ENCODE measurements at regions not wholly inside any gene's neighbourhood (a gene's known extent, or its start where the extent isn't known, plus 50 kb on each side); places are given as distances from the start of the nearest gene placed in this dataset.

GRCh38 chr16:86951041-86951822 is 366.0 kb downstream of the C16orf95 start:
- H3K27ac Mint-ChIP-seq (ENCODE audit: unreplicated experiment): no peak overlapping the region
- Histone ChIP-seq H3K27ac (ENCODE audit: low read depth, low read length) (peak overlapping the region; percentile 99), H2AFZ (ENCODE audit: low read depth, low read length) (no peak overlapping the region), H3K4me2 (ENCODE audit: low read length) (peak overlapping the region; percentile 79), H3K9ac (ENCODE audit: low read length) (peak overlapping the region; percentile 75), H4K20me1 (ENCODE audit: insufficient read depth, low read length) (no peaks in the 10 kb centered on the region), H3K79me2 (ENCODE audit: insufficient read depth, low read length) (peaks cover 12% of the 10 kb centered on the region), H3K9me3 (ENCODE audit: insufficient read depth, low read depth, low read length) (peaks cover 5% of the 10 kb centered on the region), H3K36me3 (ENCODE audit: insufficient read depth, low read length) (no peaks in the 10 kb centered on the region), H3K4me3 (ENCODE audit: insufficient read depth, low read depth, low read length) (no peak overlapping the region), H3K27me3 (ENCODE audit: insufficient read depth, low read length) (no peaks in the 10 kb centered on the region), H3K4me1 (ENCODE audit: insufficient read depth, low read length) (peaks cover 38% of the 10 kb centered on the region)
- FAIRE-seq (peak; percentile 94), DNase-seq (ENCODE audit: low read depth) (no peak)
- H3K4me3 Mint-ChIP-seq (ENCODE audit: unreplicated experiment): no peak overlapping the region
- TF ChIP-seq CTCF (IDR thresholded peaks at IDR 0.05; ENCODE audit: insufficient read depth, low read depth, low read length) (no peak), EZH2 (IDR thresholded peaks at IDR 0.05; ENCODE audit: insufficient read depth, low read length) (no peak)
- H3K36me3 Mint-ChIP-seq (ENCODE audit: low read depth, unreplicated experiment): peaks cover 2% of the 10 kb centered on the region
- no peaks in the 10 kb centered on the region for H3K9me3 Mint-ChIP-seq (ENCODE audit: unreplicated experiment)
- peaks cover 2% of the 10 kb centered on the region for H3K27me3 Mint-ChIP-seq (ENCODE audit: low read depth, unreplicated experiment)
- peaks cover 9% of the 10 kb centered on the region for H3K4me1 Mint-ChIP-seq (ENCODE audit: low read depth, unreplicated experiment)

- peak; percentile 97 for FAIRE-seq
Observed at GRCh38 chr16:86951831-86952598, 365.2 kb downstream of the C16orf95 start.

More at GRCh38 chr16:86951831-86952598, 365.2 kb downstream of the C16orf95 start:
- peak overlapping the region; percentile 79 for H3K4me2 ChIP-seq (ENCODE audit: low read length)
- Mint-ChIP-seq H3K36me3 (ENCODE audit: low read depth, unreplicated experiment) (peaks cover 2% of the 10 kb centered on the region), H3K27me3 (ENCODE audit: low read depth, unreplicated experiment) (peaks cover 4% of the 10 kb centered on the region), H3K4me3 (ENCODE audit: unreplicated experiment) (no peak overlapping the region), H3K4me1 (ENCODE audit: low read depth, unreplicated experiment) (peaks cover 6% of the 10 kb centered on the region), H3K9me3 (ENCODE audit: unreplicated experiment) (no peaks in the 10 kb centered on the region), H3K27ac (ENCODE audit: unreplicated experiment) (no peak overlapping the region)
- H3K4me1 ChIP-seq (ENCODE audit: insufficient read depth, low read length): peaks cover 30% of the 10 kb centered on the region
- peak overlapping the region; percentile 99 for H3K27ac ChIP-seq (ENCODE audit: low read depth, low read length)
- no peaks in the 10 kb centered on the region for H4K20me1 ChIP-seq (ENCODE audit: insufficient read depth, low read length)
- H3K27me3 ChIP-seq (ENCODE audit: insufficient read depth, low read length): no peaks in the 10 kb centered on the region
- peak overlapping the region; percentile 75 for H3K9ac ChIP-seq (ENCODE audit: low read length)
- TF ChIP-seq EZH2 (IDR thresholded peaks at IDR 0.05; ENCODE audit: insufficient read depth, low read length) (no peak), CTCF (IDR thresholded peaks at IDR 0.05; ENCODE audit: insufficient read depth, low read depth, low read length) (no peak)
- no peaks in the 10 kb centered on the region for H3K36me3 ChIP-seq (ENCODE audit: insufficient read depth, low read length)
- peak overlapping the region; percentile 51 for H2AFZ ChIP-seq (ENCODE audit: low read depth, low read length)
- peaks cover 5% of the 10 kb centered on the region for H3K9me3 ChIP-seq (ENCODE audit: insufficient read depth, low read depth, low read length)
- no peak overlapping the region for H3K4me3 ChIP-seq (ENCODE audit: insufficient read depth, low read depth, low read length)
- peaks cover 12% of the 10 kb centered on the region for H3K79me2 ChIP-seq (ENCODE audit: insufficient read depth, low read length)
- DNase-seq (ENCODE audit: low read depth): peak; percentile 99

Measured in astrocyte (in vitro differentiated cells and primary cell).